ENCODE measurements at regions not wholly inside any gene's neighbourhood (a gene's known extent, or its start where the extent isn't known, plus 50 kb on each side); places are given as distances from the start of the nearest gene placed in this dataset.

GRCh38 chr1:5235355-5235899, 581.0 kb downstream of the AJAP1 start:
- TF ChIP-seq CTCF (IDR thresholded peaks at IDR 0.05) = no peak
- no peak for TF ChIP-seq POLR2A (IDR thresholded peaks at IDR 0.05)
- no peak for TF ChIP-seq POLR2AphosphoS5 (IDR thresholded peaks at IDR 0.05)
